Tibial nerve (tissue), 4 donors: ENCODE measurements at regions not wholly inside any gene's neighbourhood (a gene's known extent, or its start where the extent isn't known, plus 50 kb on each side); places are given as distances from the start of the nearest gene placed in this dataset.

Experiments used
- CTCF ChIP-seq, 5 experiments: fragments of 200-600 bp in 3 of 5; fragments of 450-650 bp in 2 of 5; sonication (generic) in 3 of 5; IDR thresholded peaks; one replicate each; pipeline ENCODE4 v1.5.1; 2016 to 2019; ENCODE audit warnings: antibody characterized with exemption in 5 of 5, mild to moderate bottlenecking in 3 of 5, moderate library complexity in 2 of 5
- EP300 ChIP-seq, 2 donors: sonication (generic); formaldehyde crosslinking; IDR thresholded peaks; one replicate each; pipeline ENCODE4 v1.6.1; 2017; ENCODE audit warnings: antibody characterized with exemption in 2 of 2, mild to moderate bottlenecking in 1 of 2
- POLR2A ChIP-seq, 2 donors: fragments of 450-650 bp; IDR thresholded peaks; one replicate each; pipeline ENCODE4 v1.6.1; 2017; ENCODE audit warnings: antibody characterized with exemption in 2 of 2, mild to moderate bottlenecking in 2 of 2, moderate library complexity in 2 of 2

GRCh38 chr14:29098656-29099055, 332.1 kb downstream of the FOXG1 start:
- TF ChIP-seq CTCF (IDR thresholded peaks at IDR 0.05) (no peak), POLR2A (IDR thresholded peaks at IDR 0.05) (no peak), EP300 (IDR thresholded peaks at IDR 0.05) (no peak)
